ENCODE measurements at regions not wholly inside any gene's neighbourhood (a gene's known extent, or its start where the extent isn't known, plus 50 kb on each side); places are given as distances from the start of the nearest gene placed in this dataset.

DNA sequence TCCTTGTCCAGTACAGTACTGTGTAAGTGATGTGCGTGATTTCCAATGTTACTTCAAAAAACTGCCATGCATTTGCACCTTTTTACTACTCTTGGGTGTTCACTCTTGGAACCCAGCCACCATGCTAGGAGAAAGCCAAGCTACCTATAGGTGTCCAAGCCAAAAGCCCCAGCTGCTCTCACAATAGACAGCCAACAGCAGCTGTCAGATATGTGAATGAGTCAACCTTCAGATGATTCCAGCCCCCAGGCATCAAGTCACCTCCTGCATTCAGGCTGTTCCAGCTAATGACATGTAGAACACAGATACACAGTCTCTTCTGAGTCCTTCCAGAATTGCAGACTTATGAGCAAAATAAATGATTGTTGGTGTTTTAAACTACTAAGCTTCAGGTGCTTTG, 417.7 kb upstream of the TGFBR2 start:
- TF ChIP-seq, protein P1, sequence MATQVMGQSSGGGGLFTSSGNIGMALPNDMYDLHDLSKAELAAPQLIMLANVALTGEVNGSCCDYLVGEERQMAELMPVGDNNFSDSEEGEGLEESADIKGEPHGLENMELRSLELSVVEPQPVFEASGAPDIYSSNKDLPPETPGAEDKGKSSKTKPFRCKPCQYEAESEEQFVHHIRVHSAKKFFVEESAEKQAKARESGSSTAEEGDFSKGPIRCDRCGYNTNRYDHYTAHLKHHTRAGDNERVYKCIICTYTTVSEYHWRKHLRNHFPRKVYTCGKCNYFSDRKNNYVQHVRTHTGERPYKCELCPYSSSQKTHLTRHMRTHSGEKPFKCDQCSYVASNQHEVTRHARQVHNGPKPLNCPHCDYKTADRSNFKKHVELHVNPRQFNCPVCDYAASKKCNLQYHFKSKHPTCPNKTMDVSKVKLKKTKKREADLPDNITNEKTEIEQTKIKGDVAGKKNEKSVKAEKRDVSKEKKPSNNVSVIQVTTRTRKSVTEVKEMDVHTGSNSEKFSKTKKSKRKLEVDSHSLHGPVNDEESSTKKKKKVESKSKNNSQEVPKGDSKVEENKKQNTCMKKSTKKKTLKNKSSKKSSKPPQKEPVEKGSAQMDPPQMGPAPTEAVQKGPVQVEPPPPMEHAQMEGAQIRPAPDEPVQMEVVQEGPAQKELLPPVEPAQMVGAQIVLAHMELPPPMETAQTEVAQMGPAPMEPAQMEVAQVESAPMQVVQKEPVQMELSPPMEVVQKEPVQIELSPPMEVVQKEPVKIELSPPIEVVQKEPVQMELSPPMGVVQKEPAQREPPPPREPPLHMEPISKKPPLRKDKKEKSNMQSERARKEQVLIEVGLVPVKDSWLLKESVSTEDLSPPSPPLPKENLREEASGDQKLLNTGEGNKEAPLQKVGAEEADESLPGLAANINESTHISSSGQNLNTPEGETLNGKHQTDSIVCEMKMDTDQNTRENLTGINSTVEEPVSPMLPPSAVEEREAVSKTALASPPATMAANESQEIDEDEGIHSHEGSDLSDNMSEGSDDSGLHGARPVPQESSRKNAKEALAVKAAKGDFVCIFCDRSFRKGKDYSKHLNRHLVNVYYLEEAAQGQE (IDR thresholded peaks at IDR 0.05; ENCODE audit: unreplicated experiment), result no peak
- TF ChIP-seq, protein P2, sequence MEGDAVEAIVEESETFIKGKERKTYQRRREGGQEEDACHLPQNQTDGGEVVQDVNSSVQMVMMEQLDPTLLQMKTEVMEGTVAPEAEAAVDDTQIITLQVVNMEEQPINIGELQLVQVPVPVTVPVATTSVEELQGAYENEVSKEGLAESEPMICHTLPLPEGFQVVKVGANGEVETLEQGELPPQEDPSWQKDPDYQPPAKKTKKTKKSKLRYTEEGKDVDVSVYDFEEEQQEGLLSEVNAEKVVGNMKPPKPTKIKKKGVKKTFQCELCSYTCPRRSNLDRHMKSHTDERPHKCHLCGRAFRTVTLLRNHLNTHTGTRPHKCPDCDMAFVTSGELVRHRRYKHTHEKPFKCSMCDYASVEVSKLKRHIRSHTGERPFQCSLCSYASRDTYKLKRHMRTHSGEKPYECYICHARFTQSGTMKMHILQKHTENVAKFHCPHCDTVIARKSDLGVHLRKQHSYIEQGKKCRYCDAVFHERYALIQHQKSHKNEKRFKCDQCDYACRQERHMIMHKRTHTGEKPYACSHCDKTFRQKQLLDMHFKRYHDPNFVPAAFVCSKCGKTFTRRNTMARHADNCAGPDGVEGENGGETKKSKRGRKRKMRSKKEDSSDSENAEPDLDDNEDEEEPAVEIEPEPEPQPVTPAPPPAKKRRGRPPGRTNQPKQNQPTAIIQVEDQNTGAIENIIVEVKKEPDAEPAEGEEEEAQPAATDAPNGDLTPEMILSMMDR (conservative IDR thresholded peaks at IDR 0.05; ENCODE audit: low read depth in 2 of 2), result no peak
- TF ChIP-seq EZH2 (IDR thresholded peaks at IDR 0.05; ENCODE audit: low read depth, unreplicated experiment) (no peak), JUNB (IDR thresholded peaks at IDR 0.05; ENCODE audit: unreplicated experiment) (no peak), EZH2phosphoT487 (IDR thresholded peaks at IDR 0.05; ENCODE audit: unreplicated experiment) (no peak)
- TF ChIP-seq, protein P3, sequence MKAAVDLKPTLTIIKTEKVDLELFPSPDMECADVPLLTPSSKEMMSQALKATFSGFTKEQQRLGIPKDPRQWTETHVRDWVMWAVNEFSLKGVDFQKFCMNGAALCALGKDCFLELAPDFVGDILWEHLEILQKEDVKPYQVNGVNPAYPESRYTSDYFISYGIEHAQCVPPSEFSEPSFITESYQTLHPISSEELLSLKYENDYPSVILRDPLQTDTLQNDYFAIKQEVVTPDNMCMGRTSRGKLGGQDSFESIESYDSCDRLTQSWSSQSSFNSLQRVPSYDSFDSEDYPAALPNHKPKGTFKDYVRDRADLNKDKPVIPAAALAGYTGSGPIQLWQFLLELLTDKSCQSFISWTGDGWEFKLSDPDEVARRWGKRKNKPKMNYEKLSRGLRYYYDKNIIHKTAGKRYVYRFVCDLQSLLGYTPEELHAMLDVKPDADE (IDR thresholded peaks at IDR 0.05), result no peak

Measured in GM23338 (cell line).